AG09309 (cell line): ENCODE measurements at regions not wholly inside any gene's neighbourhood (a gene's known extent, or its start where the extent isn't known, plus 50 kb on each side); places are given as distances from the start of the nearest gene placed in this dataset.

Experiments used
- DNase-seq: peaks from one replicate; pipeline ENCODE4 v3.0.0-alpha.2; 2010; ENCODE audit warnings: low read depth
- H3K4me3 ChIP-seq: 2 replicates; pipeline ENCODE4 v1.5.1; 2011; ENCODE audit warnings: mild to moderate bottlenecking, low read depth, low read length, moderate library complexity; ENCODE audit not compliant: control insufficient read depth
- TF ChIP-seq, protein P1 (sequence below): IDR thresholded peaks from 2 replicates; pipeline ENCODE4 v1.5.1; 2011; ENCODE audit warnings: mild to moderate bottlenecking, low read depth, low read length, inconsistent platforms; ENCODE audit not compliant: insufficient read depth, control insufficient read depth; ENCODE audit errors: missing control alignments

DNA sequence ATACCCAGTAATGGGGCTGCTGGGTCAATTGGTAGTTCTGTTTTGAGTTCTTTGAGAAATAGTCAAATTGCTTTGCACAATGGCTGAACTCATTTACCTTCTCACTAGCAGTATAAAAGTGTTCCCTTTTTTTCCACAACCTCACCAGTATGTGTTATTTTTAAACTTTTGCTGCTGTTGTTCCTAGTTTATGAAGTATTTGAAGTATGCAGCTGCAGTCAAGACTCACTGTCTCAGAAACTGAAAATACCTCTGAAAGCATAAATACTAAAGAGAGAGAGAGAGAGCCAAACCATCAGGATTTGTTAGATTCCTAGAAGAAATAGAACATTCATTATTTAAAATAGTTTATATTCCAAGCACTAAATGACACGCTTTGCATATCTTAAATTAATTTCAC is 764.2 kb downstream of the NTRK3 start:
- TF ChIP-seq, protein P1, sequence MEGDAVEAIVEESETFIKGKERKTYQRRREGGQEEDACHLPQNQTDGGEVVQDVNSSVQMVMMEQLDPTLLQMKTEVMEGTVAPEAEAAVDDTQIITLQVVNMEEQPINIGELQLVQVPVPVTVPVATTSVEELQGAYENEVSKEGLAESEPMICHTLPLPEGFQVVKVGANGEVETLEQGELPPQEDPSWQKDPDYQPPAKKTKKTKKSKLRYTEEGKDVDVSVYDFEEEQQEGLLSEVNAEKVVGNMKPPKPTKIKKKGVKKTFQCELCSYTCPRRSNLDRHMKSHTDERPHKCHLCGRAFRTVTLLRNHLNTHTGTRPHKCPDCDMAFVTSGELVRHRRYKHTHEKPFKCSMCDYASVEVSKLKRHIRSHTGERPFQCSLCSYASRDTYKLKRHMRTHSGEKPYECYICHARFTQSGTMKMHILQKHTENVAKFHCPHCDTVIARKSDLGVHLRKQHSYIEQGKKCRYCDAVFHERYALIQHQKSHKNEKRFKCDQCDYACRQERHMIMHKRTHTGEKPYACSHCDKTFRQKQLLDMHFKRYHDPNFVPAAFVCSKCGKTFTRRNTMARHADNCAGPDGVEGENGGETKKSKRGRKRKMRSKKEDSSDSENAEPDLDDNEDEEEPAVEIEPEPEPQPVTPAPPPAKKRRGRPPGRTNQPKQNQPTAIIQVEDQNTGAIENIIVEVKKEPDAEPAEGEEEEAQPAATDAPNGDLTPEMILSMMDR, result no peak
- no peak overlapping the region for H3K4me3 ChIP-seq
- no peak for DNase-seq

DNA sequence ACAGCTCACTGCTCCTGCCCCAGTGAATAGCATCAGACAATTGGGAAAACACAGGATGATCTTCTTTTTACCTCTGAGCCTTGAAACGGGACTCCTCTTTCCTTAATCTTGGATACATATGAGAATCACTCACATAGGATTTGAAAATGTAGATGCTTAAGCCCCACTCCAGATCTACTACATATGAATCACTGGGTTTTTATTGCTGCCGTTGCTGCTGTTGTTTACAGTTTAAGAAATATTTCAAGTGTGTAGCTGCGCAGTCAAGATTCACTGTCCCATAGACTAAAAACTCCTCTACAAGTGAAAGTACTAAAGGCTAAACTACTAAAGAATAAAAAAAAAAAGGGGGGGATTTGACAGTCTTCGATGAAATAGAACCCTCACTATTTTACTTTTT is 765.9 kb downstream of the NTRK3 start:
- TF ChIP-seq, protein P1, result no peak
- no peak for DNase-seq
- no peak overlapping the region for H3K4me3 ChIP-seq

DNA sequence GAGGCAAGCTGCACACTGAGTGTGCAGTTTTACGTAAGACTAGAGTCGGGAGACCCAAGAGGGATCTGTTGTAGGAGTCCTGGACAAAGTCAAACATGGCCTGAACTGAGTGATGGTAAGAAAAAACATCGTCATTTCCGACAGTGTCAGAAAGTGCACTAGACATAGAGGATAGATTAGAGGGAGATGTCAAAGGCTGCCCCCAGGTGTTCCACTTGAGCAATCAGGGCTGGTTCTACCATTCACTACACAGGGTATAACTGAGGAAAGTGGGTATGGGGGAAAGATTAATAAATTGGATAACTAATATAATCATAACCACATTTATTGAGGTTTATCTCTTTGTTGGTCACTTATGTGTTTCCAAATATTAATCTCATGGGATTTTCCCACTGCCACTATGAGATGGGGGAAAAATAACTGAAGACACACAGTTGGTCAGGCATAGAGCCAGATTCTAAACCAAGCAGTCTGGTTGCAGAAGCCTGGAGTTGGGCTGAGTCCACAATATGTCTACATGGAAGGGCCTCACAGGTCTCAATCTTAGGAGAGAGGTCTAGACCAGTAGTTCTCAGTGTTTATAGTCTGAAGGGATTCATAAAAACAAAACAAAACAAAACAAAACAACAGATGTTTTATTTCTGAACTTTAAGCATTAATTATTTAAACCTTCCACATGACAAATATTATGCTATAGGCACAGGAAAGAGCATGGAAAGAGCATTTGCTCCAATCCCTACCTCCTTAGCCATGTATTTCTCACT is 766.5 kb downstream of the NTRK3 start:
- TF ChIP-seq, protein P1, result no peak
- no peak for DNase-seq
- no peak overlapping the region for H3K4me3 ChIP-seq

DNA sequence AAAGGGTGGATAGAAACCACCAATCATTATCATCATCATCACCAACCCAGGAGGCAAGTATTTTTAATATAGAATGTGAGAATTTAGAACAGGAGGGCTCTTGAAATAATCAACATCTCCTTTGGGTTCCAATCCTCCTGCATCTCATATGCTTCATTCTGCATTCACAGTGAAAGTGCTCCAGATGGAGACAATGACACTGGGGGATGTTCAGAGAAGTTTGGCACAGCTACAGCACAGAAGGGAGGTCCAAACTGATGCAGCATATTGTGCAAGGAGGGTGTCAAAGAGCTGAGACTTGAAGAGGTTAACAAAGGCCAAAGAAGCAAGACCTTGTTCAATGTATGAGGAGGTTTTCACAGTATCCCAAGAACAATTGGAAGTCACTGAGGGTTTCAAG is 767.1 kb downstream of the NTRK3 start:
- H3K4me3 ChIP-seq, result no peak overlapping the region
- no peak for DNase-seq
- TF ChIP-seq, protein P1, result no peak

DNA sequence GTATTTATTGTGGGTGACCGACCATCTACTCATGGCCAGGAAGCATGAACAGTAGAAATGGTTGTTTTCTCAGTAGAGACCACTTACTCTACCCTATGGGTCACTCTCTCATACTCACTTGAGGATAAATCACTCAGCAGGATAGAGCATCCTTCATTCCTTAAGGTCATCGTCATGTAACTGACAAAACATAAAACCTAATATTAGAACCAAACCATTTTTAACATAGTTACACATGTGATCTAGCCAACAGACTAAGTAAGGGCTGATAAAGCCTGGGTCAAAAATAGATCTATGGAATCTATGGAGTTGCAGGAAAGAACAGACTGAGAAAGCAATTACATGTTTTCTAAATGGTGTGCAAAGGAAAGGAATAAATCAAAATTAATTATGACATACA is 769.1 kb downstream of the NTRK3 start:
- no peak overlapping the region for H3K4me3 ChIP-seq
- TF ChIP-seq, protein P1, result no peak
- no peak for DNase-seq

DNA sequence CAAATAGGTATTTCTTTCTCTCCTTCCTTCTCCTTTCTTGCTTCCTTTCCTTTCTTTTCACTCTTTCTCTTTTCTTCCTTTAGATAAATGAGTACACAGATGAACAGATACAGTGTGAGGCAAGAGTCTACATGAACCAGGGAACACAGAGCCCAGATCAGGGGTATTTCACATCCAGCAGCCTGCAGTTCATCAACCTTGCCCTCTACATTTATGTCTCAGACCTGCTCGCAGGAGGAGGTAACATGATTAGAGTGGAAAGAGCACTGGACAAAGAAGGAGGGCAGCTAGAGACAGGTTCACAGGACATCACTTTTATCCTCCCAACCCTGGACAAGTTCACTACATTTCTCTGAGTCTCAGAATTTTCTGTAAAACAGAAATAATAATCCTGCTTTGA is 773.1 kb downstream of the NTRK3 start:
- no peak overlapping the region for H3K4me3 ChIP-seq
- DNase-seq, result no peak
- TF ChIP-seq, protein P1, result no peak
